C4-2B (cell line): ENCODE measurements at regions not wholly inside any gene's neighbourhood (a gene's known extent, or its start where the extent isn't known, plus 50 kb on each side); places are given as distances from the start of the nearest gene placed in this dataset.
"Not testable (repeated sequence)": the region's sequence is repeated elsewhere in the genome, so short reads cannot be mapped to it uniquely, and the experiment has no call there.

Source experiments
- ZFX ChIP-seq: fragments of 450-650 bp; IDR thresholded peaks from 2 replicates; pipeline ENCODE4 v1.6.1; 2017
- TF ChIP-seq, protein P1 (sequence below): fragments of 450-650 bp; conservative IDR thresholded peaks from 2 replicates; pipeline ENCODE4 v1.5.1; 2017; ENCODE audit warnings: mild to moderate bottlenecking

DNA sequence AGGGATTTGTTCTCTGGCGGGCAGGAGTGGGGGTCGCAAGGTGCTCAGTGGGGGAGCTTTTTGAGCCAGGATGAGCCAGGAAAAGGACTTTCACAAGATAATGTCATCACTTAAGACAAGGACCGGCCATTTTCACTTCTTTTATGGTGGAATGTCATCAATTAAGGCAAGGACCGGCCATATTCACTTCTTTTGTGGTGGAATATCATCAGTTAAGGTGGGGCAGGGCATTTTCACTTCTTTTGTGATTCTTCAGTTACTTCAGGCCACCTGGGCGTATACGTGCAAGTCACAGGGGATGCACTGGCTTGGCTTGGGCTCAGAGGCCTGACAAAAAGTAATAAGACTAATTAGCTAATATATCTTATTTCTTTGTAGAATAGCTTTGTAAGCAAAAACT, 252.1 kb upstream of the TYRP1 start:
- TF ChIP-seq, protein P1, sequence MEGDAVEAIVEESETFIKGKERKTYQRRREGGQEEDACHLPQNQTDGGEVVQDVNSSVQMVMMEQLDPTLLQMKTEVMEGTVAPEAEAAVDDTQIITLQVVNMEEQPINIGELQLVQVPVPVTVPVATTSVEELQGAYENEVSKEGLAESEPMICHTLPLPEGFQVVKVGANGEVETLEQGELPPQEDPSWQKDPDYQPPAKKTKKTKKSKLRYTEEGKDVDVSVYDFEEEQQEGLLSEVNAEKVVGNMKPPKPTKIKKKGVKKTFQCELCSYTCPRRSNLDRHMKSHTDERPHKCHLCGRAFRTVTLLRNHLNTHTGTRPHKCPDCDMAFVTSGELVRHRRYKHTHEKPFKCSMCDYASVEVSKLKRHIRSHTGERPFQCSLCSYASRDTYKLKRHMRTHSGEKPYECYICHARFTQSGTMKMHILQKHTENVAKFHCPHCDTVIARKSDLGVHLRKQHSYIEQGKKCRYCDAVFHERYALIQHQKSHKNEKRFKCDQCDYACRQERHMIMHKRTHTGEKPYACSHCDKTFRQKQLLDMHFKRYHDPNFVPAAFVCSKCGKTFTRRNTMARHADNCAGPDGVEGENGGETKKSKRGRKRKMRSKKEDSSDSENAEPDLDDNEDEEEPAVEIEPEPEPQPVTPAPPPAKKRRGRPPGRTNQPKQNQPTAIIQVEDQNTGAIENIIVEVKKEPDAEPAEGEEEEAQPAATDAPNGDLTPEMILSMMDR = not testable (repeated sequence)
- TF ChIP-seq ZFX = not testable (repeated sequence)
